ENCODE measurements at regions not wholly inside any gene's neighbourhood (a gene's known extent, or its start where the extent isn't known, plus 50 kb on each side); places are given as distances from the start of the nearest gene placed in this dataset.

DNA sequence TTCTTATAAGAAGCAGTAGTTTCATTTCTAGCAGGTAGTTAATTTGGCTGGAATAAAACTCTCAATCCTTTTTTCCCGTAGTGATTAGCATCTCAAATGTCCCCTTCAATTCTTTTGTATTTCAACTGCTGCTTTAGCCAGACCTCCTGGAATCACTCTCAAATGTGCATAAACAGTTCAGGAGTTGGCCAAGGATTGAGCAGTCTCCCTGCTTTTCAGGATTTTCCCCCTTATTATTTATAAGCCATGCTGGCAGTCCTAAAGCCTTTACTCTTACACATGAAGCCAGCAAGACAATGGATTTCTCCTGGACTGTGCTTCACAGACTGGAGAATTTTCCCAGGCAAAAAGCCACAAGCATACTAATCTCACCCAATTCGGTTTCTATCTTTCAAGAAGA is 950.1 kb downstream of the VRK1 start:
- TF ChIP-seq, protein P1, sequence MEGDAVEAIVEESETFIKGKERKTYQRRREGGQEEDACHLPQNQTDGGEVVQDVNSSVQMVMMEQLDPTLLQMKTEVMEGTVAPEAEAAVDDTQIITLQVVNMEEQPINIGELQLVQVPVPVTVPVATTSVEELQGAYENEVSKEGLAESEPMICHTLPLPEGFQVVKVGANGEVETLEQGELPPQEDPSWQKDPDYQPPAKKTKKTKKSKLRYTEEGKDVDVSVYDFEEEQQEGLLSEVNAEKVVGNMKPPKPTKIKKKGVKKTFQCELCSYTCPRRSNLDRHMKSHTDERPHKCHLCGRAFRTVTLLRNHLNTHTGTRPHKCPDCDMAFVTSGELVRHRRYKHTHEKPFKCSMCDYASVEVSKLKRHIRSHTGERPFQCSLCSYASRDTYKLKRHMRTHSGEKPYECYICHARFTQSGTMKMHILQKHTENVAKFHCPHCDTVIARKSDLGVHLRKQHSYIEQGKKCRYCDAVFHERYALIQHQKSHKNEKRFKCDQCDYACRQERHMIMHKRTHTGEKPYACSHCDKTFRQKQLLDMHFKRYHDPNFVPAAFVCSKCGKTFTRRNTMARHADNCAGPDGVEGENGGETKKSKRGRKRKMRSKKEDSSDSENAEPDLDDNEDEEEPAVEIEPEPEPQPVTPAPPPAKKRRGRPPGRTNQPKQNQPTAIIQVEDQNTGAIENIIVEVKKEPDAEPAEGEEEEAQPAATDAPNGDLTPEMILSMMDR (IDR thresholded peaks at IDR 0.05), result no peak
- TF ChIP-seq POLR2AphosphoS5 (IDR thresholded peaks at IDR 0.05) (no peak), POLR2A (IDR thresholded peaks at IDR 0.05) (no peak)

Data from prostate gland (tissue), 2 donors.